AG09319 (cell line): ENCODE measurements at regions not wholly inside any gene's neighbourhood (a gene's known extent, or its start where the extent isn't known, plus 50 kb on each side); places are given as distances from the start of the nearest gene placed in this dataset.

Experiments used
- DNase-seq: peaks from one replicate; pipeline ENCODE4 v3.0.0-alpha.2; 2010; ENCODE audit warnings: low read depth; ENCODE audit errors: extremely low read depth
- TF ChIP-seq, protein P1 (sequence below): IDR thresholded peaks from 2 replicates; pipeline ENCODE4 v1.5.1; 2011; ENCODE audit warnings: low read depth, mild to moderate bottlenecking, inconsistent platforms, low read length, moderate library complexity

DNA sequence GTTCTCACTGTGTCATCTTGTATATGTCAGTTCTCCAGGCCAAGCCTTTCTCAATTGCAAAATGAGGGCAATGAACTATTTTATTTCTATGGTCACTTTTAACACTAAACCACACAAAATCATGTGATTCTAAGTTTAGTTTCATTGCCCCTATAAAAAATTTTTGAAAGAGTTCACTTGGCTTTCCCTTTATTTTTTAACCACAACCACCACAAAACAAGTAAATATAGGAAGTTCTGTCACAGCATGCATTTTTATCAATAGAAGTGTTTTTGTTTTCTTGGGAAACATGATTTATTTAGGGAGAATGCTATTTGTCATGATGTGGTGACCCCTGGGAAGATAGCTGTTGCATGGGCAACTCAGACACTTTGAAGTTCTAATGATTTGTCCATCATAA is 169.1 kb downstream of the CSNK1G3 start:
- DNase-seq: no peak
- TF ChIP-seq, protein P1, sequence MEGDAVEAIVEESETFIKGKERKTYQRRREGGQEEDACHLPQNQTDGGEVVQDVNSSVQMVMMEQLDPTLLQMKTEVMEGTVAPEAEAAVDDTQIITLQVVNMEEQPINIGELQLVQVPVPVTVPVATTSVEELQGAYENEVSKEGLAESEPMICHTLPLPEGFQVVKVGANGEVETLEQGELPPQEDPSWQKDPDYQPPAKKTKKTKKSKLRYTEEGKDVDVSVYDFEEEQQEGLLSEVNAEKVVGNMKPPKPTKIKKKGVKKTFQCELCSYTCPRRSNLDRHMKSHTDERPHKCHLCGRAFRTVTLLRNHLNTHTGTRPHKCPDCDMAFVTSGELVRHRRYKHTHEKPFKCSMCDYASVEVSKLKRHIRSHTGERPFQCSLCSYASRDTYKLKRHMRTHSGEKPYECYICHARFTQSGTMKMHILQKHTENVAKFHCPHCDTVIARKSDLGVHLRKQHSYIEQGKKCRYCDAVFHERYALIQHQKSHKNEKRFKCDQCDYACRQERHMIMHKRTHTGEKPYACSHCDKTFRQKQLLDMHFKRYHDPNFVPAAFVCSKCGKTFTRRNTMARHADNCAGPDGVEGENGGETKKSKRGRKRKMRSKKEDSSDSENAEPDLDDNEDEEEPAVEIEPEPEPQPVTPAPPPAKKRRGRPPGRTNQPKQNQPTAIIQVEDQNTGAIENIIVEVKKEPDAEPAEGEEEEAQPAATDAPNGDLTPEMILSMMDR: no peak

DNA sequence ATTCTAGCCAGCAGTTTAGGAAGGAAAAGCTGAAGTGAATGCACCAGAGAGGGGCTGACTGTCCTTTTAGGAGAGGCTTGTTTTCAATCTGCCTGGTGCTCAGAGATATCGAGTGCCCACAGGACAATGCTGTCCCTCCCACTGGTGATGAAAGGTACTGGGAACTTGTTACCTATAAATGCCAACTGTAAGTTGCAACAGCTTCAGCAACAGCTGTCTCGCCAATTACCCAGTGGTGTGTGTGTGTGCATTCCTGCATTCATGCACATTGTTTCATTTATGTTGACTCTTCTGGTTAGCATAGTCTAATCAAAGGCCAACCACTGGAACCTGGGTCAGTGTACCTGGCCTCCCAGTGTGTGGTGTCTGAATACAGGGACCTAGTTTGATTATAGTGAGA is 161.1 kb downstream of the CSNK1G3 start:
- no peak for DNase-seq
- TF ChIP-seq, protein P1: no peak

DNA sequence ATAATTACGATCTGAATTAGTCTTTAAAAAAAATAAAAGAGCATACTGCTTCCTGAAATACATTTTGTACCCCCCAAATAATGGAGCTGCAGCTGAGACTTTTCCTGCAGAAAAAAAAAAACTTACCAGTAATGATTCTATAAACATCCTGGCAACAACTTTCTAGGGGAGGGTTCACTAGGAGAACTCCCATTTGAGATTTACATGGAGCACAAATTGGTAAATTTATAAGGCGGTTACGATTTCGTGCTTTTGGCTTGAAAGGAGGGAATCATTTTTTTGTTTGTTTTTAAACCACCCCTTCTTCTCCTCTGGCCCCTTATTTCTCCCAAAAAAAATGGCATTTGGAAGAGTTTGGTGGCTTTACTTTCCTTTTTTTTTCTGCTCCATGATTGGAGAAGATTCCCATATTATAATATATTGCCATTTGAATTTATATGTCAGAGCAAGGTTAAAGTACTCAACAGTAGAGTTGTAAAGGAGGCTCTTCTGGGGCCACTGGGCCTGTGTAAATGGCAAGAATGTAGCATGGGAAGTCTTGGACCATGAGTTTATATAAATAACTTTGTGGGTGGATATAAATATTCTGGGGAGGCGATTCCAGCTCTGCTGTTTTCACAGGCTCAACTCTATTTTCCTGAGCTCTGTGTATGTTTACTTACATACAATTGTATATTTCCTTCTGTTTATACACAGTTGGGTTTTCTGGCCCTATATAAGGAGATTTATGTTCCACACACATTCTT is 159.9 kb downstream of the CSNK1G3 start:
- DNase-seq: no peak
- TF ChIP-seq, protein P1: no peak

DNA sequence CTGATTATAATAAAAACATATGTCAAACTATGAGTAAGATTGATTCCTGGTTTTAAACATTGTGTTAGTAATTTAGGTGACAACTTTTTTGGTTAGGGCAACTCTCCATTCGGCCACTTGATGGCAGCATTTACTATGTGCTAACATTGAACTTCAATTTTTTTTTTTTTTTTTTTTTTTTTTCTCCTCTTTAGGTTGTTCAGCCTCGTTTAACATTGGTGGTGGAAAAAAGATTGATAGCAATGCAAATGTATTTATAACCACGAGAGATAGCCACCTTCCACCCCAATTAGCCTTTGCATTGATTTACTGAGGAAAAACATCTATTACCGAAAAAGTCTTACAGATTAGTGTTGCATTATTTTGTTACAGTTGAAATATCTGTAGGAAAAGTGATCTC is 159.1 kb downstream of the CSNK1G3 start:
- no peak for DNase-seq
- TF ChIP-seq, protein P1: peak; percentile 72
